ENCODE measurements at regions not wholly inside any gene's neighbourhood (a gene's known extent, or its start where the extent isn't known, plus 50 kb on each side); places are given as distances from the start of the nearest gene placed in this dataset.

GRCh38 chr2:59912042-59912441 lies 641.4 kb downstream of the BCL11A start:
- ChIA-PET POLR2A (ENCODE audit: unreplicated experiment) (no interaction called here), CTCF (no interaction called here)
- no TSS peak for BruUV-seq (replicated peaks)

GRCh38 chr2:59910166-59910565 lies 643.3 kb downstream of the BCL11A start:
- no peaks in the 10 kb centered on the region for H3K4me1 ChIP-seq (replicated peaks; ENCODE audit: insufficient read depth)
- DNase-seq: no peak
- no peak overlapping the region for H3K27ac ChIP-seq
- H3K36me3 ChIP-seq (ENCODE audit: low read depth): no peaks in the 10 kb centered on the region
- H3K79me2 ChIP-seq (ENCODE audit: low read depth): no peaks in the 10 kb centered on the region
- H3F3A ChIP-seq (ENCODE audit: insufficient read depth, low read depth): no peaks in the 10 kb centered on the region
- TF ChIP-seq, protein P1, sequence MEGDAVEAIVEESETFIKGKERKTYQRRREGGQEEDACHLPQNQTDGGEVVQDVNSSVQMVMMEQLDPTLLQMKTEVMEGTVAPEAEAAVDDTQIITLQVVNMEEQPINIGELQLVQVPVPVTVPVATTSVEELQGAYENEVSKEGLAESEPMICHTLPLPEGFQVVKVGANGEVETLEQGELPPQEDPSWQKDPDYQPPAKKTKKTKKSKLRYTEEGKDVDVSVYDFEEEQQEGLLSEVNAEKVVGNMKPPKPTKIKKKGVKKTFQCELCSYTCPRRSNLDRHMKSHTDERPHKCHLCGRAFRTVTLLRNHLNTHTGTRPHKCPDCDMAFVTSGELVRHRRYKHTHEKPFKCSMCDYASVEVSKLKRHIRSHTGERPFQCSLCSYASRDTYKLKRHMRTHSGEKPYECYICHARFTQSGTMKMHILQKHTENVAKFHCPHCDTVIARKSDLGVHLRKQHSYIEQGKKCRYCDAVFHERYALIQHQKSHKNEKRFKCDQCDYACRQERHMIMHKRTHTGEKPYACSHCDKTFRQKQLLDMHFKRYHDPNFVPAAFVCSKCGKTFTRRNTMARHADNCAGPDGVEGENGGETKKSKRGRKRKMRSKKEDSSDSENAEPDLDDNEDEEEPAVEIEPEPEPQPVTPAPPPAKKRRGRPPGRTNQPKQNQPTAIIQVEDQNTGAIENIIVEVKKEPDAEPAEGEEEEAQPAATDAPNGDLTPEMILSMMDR (conservative IDR thresholded peaks at IDR 0.05): no peak
- no peak for TF ChIP-seq EZH2 (IDR thresholded peaks at IDR 0.05; ENCODE audit: low read depth)
- intact Hi-C loops (cut with micrococcal nuclease; ENCODE audit: unreplicated experiment): no loop called here
- CTCF ChIA-PET: no interaction called here
- POLR2A ChIA-PET (ENCODE audit: unreplicated experiment): no interaction called here
- no peaks in the 10 kb centered on the region for H4K20me1 ChIP-seq (ENCODE audit: insufficient read depth)
- H3K4me3 ChIP-seq: no peak overlapping the region
- no peaks in the 10 kb centered on the region for H3K9me3 ChIP-seq (ENCODE audit: insufficient read depth, low read depth)
- no peak overlapping the region for H3K4me2 ChIP-seq
- H2AFZ ChIP-seq: no peak overlapping the region
- BruUV-seq (replicated peaks): no TSS peak
- H3K9me2 ChIP-seq (ENCODE audit: insufficient read depth): no peaks in the 10 kb centered on the region
- H3K27me3 ChIP-seq (ENCODE audit: insufficient read depth, low read depth): peaks cover 21% of the 10 kb centered on the region

More at GRCh38 chr2:59912042-59912441, 641.4 kb downstream of the BCL11A start:
- intact Hi-C loops (cut with micrococcal nuclease; ENCODE audit: unreplicated experiment): no loop called here
- Histone ChIP-seq H3K36me3 (ENCODE audit: low read depth) (no peaks in the 10 kb centered on the region), H3K79me2 (ENCODE audit: low read depth) (no peaks in the 10 kb centered on the region), H3K4me2 (no peak overlapping the region), H3K9me3 (ENCODE audit: insufficient read depth, low read depth) (no peaks in the 10 kb centered on the region), H3K27ac (no peak overlapping the region), H3K9me2 (ENCODE audit: insufficient read depth) (no peaks in the 10 kb centered on the region), H4K20me1 (ENCODE audit: insufficient read depth) (no peaks in the 10 kb centered on the region), H3K4me3 (no peak overlapping the region), H2AFZ (no peak overlapping the region), H3F3A (ENCODE audit: insufficient read depth, low read depth) (no peaks in the 10 kb centered on the region), H3K4me1 (replicated peaks; ENCODE audit: insufficient read depth) (no peaks in the 10 kb centered on the region), H3K27me3 (ENCODE audit: insufficient read depth, low read depth) (peaks cover 4% of the 10 kb centered on the region; the same call in 1 of the 2 replicates)
- DNase-seq: no peak
- TF ChIP-seq EZH2 (IDR thresholded peaks at IDR 0.05; ENCODE audit: low read depth): no peak
- TF ChIP-seq, protein P1 (conservative IDR thresholded peaks at IDR 0.05): no peak

DNA sequence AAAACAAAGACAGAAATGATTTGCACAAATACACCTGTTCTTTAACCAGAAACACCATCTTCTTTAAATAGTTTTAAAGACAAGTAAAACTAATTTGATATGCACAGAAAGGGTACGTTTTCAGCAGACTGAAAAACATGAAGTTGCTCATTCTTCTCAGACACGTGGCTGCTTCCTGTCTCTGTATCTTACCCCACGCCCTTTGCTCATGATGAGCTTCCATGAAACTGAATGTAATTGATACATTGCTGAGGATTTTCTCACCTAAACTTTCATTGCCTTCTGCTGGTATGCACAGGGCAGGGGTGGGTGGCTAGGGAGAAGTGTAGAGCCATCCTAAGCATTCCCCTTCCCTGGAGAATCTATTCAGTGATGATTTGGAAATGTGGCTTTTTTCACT lies 644.3 kb downstream of the BCL11A start:
- H3F3A ChIP-seq (ENCODE audit: insufficient read depth, low read depth): no peaks in the 10 kb centered on the region
- no peaks in the 10 kb centered on the region for H3K79me2 ChIP-seq (ENCODE audit: low read depth)
- no peaks in the 10 kb centered on the region for H3K9me3 ChIP-seq (ENCODE audit: insufficient read depth, low read depth)
- no peaks in the 10 kb centered on the region for H3K36me3 ChIP-seq (ENCODE audit: low read depth)
- intact Hi-C loops (cut with micrococcal nuclease; ENCODE audit: unreplicated experiment): no loop called here
- H3K27ac ChIP-seq: no peak overlapping the region
- TF ChIP-seq, protein P1 (conservative IDR thresholded peaks at IDR 0.05): no peak
- TF ChIP-seq EZH2 (IDR thresholded peaks at IDR 0.05; ENCODE audit: low read depth): no peak
- no peaks in the 10 kb centered on the region for H3K4me1 ChIP-seq (replicated peaks; ENCODE audit: insufficient read depth)
- H3K9me2 ChIP-seq (ENCODE audit: insufficient read depth): no peaks in the 10 kb centered on the region
- H2AFZ ChIP-seq: no peak overlapping the region
- H4K20me1 ChIP-seq (ENCODE audit: insufficient read depth): no peaks in the 10 kb centered on the region
- CTCF ChIA-PET: no interaction called here
- BruUV-seq (replicated peaks): no TSS peak
- H3K4me3 ChIP-seq: no peak overlapping the region
- H3K4me2 ChIP-seq: no peak overlapping the region
- DNase-seq: no peak
- POLR2A ChIA-PET (ENCODE audit: unreplicated experiment): no interaction called here
- peaks cover 25% of the 10 kb centered on the region for H3K27me3 ChIP-seq (ENCODE audit: insufficient read depth, low read depth)

Measured in PC-9 (cell line).